ENCODE measurements at regions not wholly inside any gene's neighbourhood (a gene's known extent, or its start where the extent isn't known, plus 50 kb on each side); places are given as distances from the start of the nearest gene placed in this dataset.

DNA sequence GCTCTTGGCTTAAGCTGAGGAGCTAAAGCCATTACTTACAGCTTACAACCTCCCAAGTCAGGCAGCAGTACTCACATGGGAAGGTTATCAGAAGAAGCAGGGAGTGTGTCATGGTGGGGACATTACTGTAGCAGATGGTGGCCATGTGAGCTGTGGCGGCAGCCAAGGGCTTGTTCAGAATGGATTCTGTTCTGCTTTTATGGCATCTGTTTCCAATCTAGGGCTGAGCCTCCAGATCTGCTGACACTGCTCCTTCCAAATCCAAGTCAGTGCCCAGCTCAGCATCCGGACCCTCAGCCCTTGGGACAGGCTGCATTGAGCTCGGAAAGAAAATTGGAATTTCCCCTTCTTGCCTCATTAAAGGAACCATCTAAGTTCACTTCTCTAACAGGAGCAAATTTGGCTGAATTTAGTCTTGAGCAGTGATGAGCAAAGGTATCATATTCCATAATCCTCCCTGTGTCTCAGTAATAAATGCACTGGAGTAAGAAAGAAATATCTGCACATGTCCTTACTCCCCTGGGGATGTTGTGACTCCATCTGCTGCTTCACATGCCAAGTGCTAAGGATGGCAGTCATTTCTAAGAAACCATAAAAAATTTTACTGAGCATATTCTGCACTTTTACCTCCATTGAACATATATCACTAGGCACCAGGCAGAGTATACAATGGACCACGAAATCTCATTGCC is 73.9 kb downstream of the KCTD12 start:
- Mint-ChIP-seq H3K4me1 (ENCODE audit: low read depth) (no peaks in the 10 kb centered on the region), H3K9me3 (peaks cover 6% of the 10 kb centered on the region), H3K4me3 (no peak overlapping the region), H3K36me3 (no peaks in the 10 kb centered on the region), H3K27me3 (peaks cover 19% of the 10 kb centered on the region), H3K27ac (no peak overlapping the region)
- POLR2A ChIA-PET = no interaction called here
- no peak for DNase-seq
- CTCF ChIA-PET = no interaction called here
- intact Hi-C loops (cut with micrococcal nuclease) = no loop called here

DNA sequence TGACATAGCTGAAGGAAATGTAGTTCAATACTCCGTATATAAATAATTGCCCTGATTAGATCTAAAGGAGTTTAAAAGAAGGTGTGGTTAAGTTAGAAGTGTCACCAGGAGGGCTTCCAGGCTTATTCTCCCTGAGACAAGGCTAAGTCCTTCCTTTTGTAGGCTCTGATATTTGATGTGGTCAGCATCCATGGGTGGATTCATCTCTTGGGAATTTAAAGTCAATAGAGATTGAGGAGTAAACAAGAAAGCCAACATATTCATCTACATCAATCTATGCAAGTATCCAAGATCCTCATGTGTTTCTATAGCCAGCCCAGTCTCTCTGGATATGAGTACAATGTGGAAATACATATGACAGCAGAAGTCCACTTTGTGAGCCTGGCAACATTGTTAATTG is 76.8 kb downstream of the KCTD12 start:
- H3K27ac Mint-ChIP-seq = no peak overlapping the region
- no peaks in the 10 kb centered on the region for H3K4me1 Mint-ChIP-seq (ENCODE audit: low read depth)
- ChIA-PET POLR2A (no interaction called here), CTCF (no interaction called here)
- DNase-seq = no peak
- peaks cover 6% of the 10 kb centered on the region for H3K9me3 Mint-ChIP-seq
- H3K27me3 Mint-ChIP-seq = peaks cover 2% of the 10 kb centered on the region
- H3K36me3 Mint-ChIP-seq = no peaks in the 10 kb centered on the region
- no peak overlapping the region for H3K4me3 Mint-ChIP-seq
- intact Hi-C loops (cut with micrococcal nuclease) = no loop called here

DNA sequence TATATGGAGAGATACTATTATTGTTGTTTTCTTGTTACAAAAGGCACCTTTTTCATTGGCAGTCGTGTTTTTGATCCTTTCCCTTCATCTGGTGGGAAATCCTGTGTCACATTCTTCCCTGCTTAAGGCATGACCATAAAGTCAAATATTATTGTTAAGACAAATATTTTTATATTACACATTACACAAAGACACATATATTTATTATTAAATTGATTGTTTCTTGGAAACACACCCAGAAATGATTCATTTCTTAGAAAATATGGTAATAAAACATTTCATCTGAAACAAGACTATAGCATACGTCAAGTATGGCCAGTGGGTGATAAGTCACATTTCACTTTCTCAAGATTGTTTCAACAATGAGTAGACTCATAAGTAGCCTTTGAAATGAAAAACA is 77.3 kb downstream of the KCTD12 start:
- no peaks in the 10 kb centered on the region for H3K4me1 Mint-ChIP-seq (ENCODE audit: low read depth)
- H3K36me3 Mint-ChIP-seq = no peaks in the 10 kb centered on the region
- ChIA-PET CTCF (no interaction called here), POLR2A (no interaction called here)
- H3K27me3 Mint-ChIP-seq = no peaks in the 10 kb centered on the region
- H3K9me3 Mint-ChIP-seq = peaks cover 6% of the 10 kb centered on the region
- H3K27ac Mint-ChIP-seq = no peak overlapping the region
- H3K4me3 Mint-ChIP-seq = no peak overlapping the region
- intact Hi-C loops (cut with micrococcal nuclease) = no loop called here
- DNase-seq = no peak

DNA sequence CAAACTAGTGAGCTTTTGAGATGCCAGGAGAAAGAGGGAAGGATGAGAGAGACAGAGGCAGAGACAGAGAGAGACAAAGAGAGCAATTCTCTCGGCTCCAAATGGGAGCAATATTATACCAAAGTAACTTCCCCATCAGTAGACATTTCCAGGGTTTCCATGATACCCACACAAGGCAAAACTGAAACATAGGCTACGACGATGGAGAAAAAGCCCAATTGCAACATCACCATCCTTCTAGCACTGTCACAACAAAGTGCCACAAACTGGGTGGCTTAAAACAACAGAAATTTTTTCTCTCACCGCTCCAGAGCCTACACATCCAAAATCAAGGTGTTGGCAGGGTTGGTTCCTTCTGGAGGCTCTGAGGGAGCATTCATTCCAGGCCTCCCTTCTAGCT is 81.4 kb downstream of the KCTD12 start:
- Mint-ChIP-seq H3K27me3 (peaks cover 2% of the 10 kb centered on the region), H3K36me3 (no peaks in the 10 kb centered on the region), H3K4me1 (ENCODE audit: low read depth) (no peaks in the 10 kb centered on the region), H3K27ac (no peak overlapping the region), H3K4me3 (no peak overlapping the region), H3K9me3 (peaks cover under 1% of the 10 kb centered on the region)
- ChIA-PET POLR2A (no interaction called here), CTCF (no interaction called here)
- no peak for DNase-seq
- intact Hi-C loops (cut with micrococcal nuclease) = no loop called here

DNA sequence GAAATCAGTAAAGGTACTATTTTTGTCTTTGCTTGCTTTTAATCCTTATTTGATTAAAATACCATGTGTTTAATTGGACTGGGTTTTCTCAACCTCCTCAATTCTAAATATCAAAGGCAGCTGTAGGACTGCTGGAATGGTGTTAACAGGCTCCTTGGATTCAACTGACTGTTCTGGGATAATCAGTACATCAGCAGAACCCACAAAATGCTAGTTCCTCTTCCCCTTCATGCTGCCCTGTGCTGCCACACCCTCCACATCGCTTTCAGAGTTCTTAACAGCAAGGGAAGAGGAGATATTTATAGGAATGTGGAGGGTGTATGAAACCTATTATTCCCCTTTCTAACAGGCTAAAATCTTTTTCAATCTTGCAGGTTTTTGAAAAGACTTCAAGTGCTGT is 82.4 kb downstream of the KCTD12 start:
- H3K27ac Mint-ChIP-seq = no peak overlapping the region
- CTCF ChIA-PET = no interaction called here

DNA sequence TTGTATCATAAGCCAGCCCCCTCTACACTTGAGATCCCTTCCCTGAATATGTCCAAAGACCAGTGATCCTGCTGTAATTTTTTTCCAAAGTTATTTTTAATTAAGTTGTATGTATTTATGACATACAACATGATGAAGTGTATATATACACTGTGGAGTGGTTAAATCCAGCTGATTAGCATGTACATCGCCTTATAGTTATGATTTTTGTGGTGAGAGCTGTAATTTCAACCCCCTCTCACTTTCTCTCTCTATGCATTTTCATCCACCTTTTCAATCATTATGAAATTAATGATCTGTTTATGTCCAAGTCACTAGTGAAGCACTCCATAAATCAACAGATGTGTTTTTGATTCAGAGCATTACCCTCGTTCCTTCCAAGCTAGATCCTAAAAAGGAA is 85.3 kb downstream of the KCTD12 start:
- CTCF ChIA-PET = no interaction called here
- Mint-ChIP-seq H3K27me3 (peaks cover 7% of the 10 kb centered on the region), H3K4me1 (ENCODE audit: low read depth) (no peaks in the 10 kb centered on the region), H3K9me3 (no peaks in the 10 kb centered on the region), H3K36me3 (no peaks in the 10 kb centered on the region), H3K27ac (no peak overlapping the region), H3K4me3 (no peak overlapping the region)
- POLR2A ChIA-PET = no interaction called here
- DNase-seq = no peak
- intact Hi-C loops (cut with micrococcal nuclease) = no loop called here

More for the DNA sequence above, 82.4 kb downstream of the KCTD12 start:
- POLR2A ChIA-PET = no interaction called here
- H3K4me1 Mint-ChIP-seq (ENCODE audit: low read depth) = no peaks in the 10 kb centered on the region
- intact Hi-C loops (cut with micrococcal nuclease) = no loop called here
- no peak for DNase-seq
- H3K36me3 Mint-ChIP-seq = no peaks in the 10 kb centered on the region
- peaks cover 2% of the 10 kb centered on the region for H3K27me3 Mint-ChIP-seq
- no peak overlapping the region for H3K4me3 Mint-ChIP-seq
- no peaks in the 10 kb centered on the region for H3K9me3 Mint-ChIP-seq

DNA sequence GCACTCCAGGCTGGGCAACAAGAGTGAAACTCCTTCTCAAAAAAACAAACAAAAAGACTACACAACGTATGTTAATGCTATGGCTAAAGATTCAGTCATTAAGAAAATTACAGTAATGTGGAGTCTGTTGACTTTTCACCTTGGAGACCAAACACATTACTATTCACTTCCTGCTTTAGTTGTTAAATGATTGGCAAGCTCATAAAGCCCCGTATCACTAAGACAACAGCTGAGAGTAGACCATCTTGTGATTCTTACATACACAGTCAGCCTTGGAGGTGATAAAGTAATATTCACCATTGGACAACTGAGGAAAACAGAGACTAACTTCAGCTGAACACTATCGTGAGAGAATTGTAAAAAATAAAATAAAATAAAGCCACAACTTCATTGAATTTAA is 86.5 kb downstream of the KCTD12 start:
- Mint-ChIP-seq H3K27me3 (peaks cover 7% of the 10 kb centered on the region), H3K27ac (no peak overlapping the region), H3K4me3 (no peak overlapping the region), H3K36me3 (no peaks in the 10 kb centered on the region), H3K9me3 (no peaks in the 10 kb centered on the region), H3K4me1 (ENCODE audit: low read depth) (no peaks in the 10 kb centered on the region)
- intact Hi-C loops (cut with micrococcal nuclease) = no loop called here
- ChIA-PET POLR2A (no interaction called here), CTCF (no interaction called here)
- DNase-seq = no peak

DNA sequence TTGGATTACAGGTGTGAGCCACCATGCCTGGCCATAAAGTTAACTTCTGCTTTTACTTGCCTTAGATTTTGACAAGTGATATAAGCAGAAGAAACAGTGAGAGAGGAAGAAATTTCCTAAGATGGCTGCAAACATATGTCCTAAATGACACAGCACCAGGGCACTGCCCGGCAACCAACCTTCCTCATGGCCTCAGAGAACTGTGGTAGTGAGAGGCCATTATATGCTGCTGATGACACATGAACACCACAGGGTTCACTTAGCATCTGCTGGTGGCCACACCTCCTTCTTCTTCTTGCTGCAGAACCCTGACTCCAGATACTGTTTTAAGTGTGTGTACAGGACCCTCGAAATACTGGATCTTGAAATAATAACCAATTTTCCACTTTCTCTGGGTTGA is 88.2 kb downstream of the KCTD12 start:
- Mint-ChIP-seq H3K9me3 (no peaks in the 10 kb centered on the region), H3K36me3 (no peaks in the 10 kb centered on the region)

DNA sequence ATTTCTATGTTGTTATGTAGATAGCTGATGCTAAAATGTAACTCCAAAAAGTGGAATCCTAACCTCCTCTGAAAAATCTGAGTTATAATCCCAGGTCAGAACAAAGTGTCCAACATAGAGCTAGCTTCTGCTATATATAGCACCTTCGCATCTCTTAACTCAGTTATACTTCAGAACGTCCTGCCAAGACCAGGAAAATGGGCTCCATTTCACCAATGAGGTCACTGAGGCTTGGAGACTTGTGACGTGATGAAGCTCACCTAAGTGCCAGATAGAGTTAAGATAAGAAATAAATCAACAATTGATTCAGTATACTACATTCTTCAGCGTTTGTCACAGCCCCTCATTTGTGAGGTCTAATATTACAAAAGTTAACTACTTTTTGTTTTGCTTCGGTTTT is 88.8 kb downstream of the KCTD12 start:
- POLR2A ChIA-PET = no interaction called here
- Mint-ChIP-seq H3K4me1 (ENCODE audit: low read depth) (no peaks in the 10 kb centered on the region), H3K27ac (no peak overlapping the region), H3K9me3 (no peaks in the 10 kb centered on the region), H3K4me3 (no peak overlapping the region), H3K36me3 (no peaks in the 10 kb centered on the region), H3K27me3 (peaks cover 7% of the 10 kb centered on the region)
- intact Hi-C loops (cut with micrococcal nuclease) = no loop called here
- DNase-seq = no peak
- CTCF ChIA-PET = no interaction called here

More for the DNA sequence above, 88.2 kb downstream of the KCTD12 start:
- ChIA-PET CTCF (no interaction called here), POLR2A (no interaction called here)
- H3K4me3 Mint-ChIP-seq = no peak overlapping the region
- DNase-seq = no peak
- no peak overlapping the region for H3K27ac Mint-ChIP-seq
- intact Hi-C loops (cut with micrococcal nuclease) = no loop called here
- no peaks in the 10 kb centered on the region for H3K4me1 Mint-ChIP-seq (ENCODE audit: low read depth)
- H3K27me3 Mint-ChIP-seq = peaks cover 7% of the 10 kb centered on the region

DNA sequence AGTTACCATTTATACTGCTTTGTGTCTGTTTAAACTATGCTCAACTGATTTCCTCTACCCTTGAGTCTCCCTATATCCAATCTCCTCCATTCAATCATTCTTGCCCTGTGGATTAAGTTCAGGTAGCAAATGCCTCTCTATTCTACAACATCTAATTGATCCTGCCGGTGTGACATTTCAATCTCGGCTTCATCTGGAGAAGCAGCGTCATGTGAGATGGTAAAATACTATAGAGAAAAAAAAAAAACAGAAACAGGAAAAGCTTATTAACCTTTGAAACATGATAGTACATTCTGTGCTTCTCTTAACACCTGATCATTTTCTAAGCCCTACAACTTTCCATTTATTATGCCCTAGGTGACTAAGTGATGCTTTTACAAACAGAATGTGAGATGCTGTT is 89.4 kb downstream of the KCTD12 start:
- H3K4me1 Mint-ChIP-seq (ENCODE audit: low read depth) = no peaks in the 10 kb centered on the region
- CTCF ChIA-PET = no interaction called here
- intact Hi-C loops (cut with micrococcal nuclease) = no loop called here
- peaks cover 5% of the 10 kb centered on the region for H3K27me3 Mint-ChIP-seq
- H3K27ac Mint-ChIP-seq = no peak overlapping the region
- POLR2A ChIA-PET = no interaction called here
- H3K9me3 Mint-ChIP-seq = no peaks in the 10 kb centered on the region
- H3K36me3 Mint-ChIP-seq = no peaks in the 10 kb centered on the region
- no peak for DNase-seq
- no peak overlapping the region for H3K4me3 Mint-ChIP-seq

DNA sequence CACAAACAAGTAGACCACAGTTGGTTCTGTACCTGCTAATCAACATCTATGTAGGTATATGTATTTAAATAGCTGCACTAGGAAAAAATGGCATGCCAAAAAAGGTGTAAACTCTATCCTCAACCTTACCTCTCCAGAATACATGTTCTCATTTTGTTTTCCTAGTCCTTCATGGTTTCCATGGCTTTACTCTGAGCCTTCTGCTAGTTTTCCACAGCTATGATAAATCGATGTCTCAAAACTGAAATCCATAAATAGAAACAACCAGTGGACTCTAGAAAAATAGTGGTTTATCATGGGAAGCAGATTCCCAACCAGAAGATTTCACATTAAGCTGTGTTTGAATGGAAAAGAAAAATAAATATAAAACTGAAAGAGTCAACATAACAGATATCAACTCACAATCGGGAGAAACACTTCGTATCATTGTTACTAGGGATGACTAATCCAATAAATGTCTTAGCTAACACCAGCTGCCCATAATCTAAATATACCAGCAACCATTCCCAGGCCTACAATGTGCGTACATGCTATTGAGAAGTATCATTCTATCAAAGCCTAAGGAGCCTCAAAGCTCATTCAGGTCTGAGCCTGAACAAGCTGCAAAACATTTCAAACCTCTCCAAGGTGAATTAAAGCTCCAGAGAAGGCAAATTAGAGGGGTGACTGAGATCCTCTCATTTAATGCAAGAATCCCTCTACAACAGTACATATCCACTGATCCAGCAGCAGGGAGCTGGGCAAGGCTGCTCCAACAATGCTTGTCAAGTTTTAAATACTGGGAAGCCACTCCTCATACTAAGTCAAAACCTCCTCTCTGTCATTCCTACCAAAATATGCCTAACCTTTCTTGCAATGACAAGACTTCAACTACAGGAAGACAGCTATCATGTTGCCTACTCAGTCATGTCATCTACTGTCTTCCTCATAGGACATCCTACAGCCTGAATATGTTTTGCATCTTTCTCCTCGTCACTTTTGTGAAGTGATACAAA is 90.2 kb downstream of the KCTD12 start:
- no peak overlapping the region for H3K27ac Mint-ChIP-seq
- intact Hi-C loops (cut with micrococcal nuclease) = no loop called here
- peaks cover 5% of the 10 kb centered on the region for H3K27me3 Mint-ChIP-seq
- H3K4me1 Mint-ChIP-seq (ENCODE audit: low read depth) = no peaks in the 10 kb centered on the region
- CTCF ChIA-PET = no interaction called here
- POLR2A ChIA-PET = no interaction called here
- no peak for DNase-seq
- H3K4me3 Mint-ChIP-seq = no peak overlapping the region
- H3K9me3 Mint-ChIP-seq = no peaks in the 10 kb centered on the region
- H3K36me3 Mint-ChIP-seq = no peaks in the 10 kb centered on the region

DNA sequence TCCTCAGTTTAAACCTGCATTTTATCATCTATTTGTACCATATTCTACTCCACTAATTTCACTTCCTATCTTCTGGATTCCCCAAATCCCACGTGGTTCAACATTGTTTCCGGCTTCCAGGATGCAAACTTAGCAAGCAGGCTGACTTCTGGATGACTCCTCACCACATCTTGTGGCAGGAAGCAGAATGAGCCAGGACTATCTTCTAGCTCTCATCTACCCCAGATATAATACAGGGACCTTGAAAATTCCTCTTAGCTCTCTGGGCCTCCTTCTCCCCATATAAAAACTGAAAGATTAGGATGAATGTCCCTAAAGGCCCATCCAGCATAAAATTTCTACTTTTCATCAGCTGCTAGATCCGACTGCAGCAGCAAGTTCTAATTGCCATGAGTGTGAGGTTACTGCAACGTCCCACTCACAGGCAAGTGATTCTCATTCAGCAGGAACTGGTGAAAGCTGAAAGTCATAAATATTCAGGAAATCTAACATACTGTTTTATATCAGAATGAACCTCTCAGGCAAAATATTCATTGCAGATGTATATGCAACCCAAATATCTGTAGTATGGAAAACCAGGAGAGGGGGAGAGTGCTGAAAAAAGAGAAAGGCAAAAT is 93.4 kb downstream of the KCTD12 start:
- no peaks in the 10 kb centered on the region for H3K9me3 Mint-ChIP-seq
- intact Hi-C loops (cut with micrococcal nuclease) = no loop called here
- ChIA-PET CTCF (no interaction called here), POLR2A (interaction anchor here (0.6 kb wide), 1 partner anchor 135 kb away, joined by 3 read pairs; no protein-coding TSS in a partner anchor)
- peaks cover 7% of the 10 kb centered on the region for H3K27me3 Mint-ChIP-seq
- no peaks in the 10 kb centered on the region for H3K36me3 Mint-ChIP-seq
- H3K27ac Mint-ChIP-seq = no peak overlapping the region
- H3K4me3 Mint-ChIP-seq = no peak overlapping the region
- no peaks in the 10 kb centered on the region for H3K4me1 Mint-ChIP-seq (ENCODE audit: low read depth)
- DNase-seq = no peak
